HL-60/S4 treated with phorbol 12-myristate 13-acetate at 8.2 ng/mL for 4 days and 3 days (cell line): ENCODE measurements at regions not wholly inside any gene's neighbourhood (a gene's known extent, or its start where the extent isn't known, plus 50 kb on each side); places are given as distances from the start of the nearest gene placed in this dataset.

Source experiments
- in situ Hi-C: fragments of 300-500 bp; cut with MboI; formaldehyde crosslinking; loops from 2 replicates; pipeline ENCODE4 v1.15.0; 2022; ENCODE audit warnings: low sequenced_read_pairs

GRCh38 chr15:58294681-58295254, 137.0 kb upstream of the LIPC start:
- in situ Hi-C loops = no loop called here

DNA sequence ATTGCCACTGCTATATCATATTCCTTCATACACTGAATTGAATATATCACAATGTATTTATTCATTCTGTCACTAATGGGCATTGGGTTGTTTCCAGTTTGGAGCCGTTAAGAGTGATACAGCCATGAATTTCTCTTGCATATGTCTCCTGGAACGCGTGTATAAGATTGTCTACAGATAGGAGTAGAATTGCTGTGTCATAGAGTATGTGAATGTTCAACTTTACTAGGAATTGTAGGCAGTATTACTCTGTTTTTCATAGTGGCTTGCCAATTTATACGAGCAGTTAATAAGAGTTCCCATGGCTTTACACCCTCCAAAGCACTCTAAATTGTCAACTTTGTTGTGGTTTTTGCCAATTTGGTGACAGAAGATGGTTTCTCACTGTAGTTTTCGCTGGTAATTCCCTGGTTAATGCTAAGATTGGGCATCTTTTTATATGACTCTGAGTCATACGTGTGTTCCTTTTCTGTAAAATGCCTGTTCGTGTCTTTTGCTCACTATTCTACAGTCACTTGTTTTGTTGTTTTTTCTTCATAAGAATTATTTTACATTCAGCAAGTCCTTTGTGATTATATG, 136.1 kb upstream of the LIPC start:
- in situ Hi-C loops = no loop called here

DNA sequence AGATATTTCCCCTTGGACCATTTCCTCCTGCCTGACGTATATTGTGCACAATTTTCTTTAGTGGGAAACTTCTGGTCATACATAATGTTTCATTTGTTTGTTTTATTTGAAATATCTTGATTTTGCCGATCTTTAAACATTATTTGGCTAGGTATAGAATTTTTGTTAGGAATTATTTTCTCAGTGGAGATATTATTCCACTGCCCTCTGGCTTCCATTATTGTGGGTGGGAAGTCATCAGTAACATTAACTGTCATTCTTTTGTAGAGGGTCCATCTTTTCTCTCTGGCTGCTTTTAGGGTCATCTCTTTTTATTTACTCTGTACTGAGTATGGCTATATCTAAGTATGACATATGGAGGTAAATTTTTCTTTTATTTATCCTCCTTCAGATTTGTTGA, 135.5 kb upstream of the LIPC start:
- in situ Hi-C loops = no loop called here

DNA sequence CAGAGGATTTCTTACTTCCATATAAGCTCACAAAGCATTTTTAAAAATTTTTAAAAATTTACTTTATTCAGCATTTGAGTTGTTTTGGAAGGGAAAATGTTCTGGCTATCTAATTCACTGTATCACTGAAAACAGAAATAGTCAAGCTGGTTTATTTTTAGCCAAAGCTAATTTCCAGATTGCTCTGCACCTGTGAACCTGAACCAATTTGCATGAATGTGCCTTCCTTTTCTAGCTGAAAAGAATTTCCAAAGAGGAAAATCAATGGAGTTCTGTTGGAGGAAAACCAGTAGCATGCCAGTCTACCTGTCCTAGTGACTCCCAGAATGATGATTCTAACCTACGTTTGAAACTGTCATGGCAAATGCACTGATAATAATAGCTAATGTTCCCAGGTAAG, 134.2 kb upstream of the LIPC start:
- in situ Hi-C loops = no loop called here

GRCh38 chr15:58298879-58299850, 132.6 kb upstream of the LIPC start:
- in situ Hi-C loops = no loop called here

GRCh38 chr15:58302832-58303231, 129.0 kb upstream of the LIPC start:
- in situ Hi-C loops = no loop called here

GRCh38 chr15:58303236-58303635, 128.6 kb upstream of the LIPC start:
- in situ Hi-C loops = no loop called here

GRCh38 chr15:58306591-58307312, 125.0 kb upstream of the LIPC start:
- in situ Hi-C loops = no loop called here

GRCh38 chr15:58307313-58307961, 124.4 kb upstream of the LIPC start:
- in situ Hi-C loops = no loop called here

GRCh38 chr15:58308742-58309355, 122.9 kb upstream of the LIPC start:
- in situ Hi-C loops = no loop called here

- in situ Hi-C loops = no loop called here
Measured at GRCh38 chr15:58309963-58310928, 121.5 kb upstream of the LIPC start.

- in situ Hi-C loops = no loop called here
Measured at GRCh38 chr15:58311556-58311955, 120.2 kb upstream of the LIPC start.

- in situ Hi-C loops = no loop called here
Measured at GRCh38 chr15:58312031-58312430, 119.8 kb upstream of the LIPC start.

GRCh38 chr15:58313304-58313703, 118.5 kb upstream of the LIPC start:
- in situ Hi-C loops = no loop called here

DNA sequence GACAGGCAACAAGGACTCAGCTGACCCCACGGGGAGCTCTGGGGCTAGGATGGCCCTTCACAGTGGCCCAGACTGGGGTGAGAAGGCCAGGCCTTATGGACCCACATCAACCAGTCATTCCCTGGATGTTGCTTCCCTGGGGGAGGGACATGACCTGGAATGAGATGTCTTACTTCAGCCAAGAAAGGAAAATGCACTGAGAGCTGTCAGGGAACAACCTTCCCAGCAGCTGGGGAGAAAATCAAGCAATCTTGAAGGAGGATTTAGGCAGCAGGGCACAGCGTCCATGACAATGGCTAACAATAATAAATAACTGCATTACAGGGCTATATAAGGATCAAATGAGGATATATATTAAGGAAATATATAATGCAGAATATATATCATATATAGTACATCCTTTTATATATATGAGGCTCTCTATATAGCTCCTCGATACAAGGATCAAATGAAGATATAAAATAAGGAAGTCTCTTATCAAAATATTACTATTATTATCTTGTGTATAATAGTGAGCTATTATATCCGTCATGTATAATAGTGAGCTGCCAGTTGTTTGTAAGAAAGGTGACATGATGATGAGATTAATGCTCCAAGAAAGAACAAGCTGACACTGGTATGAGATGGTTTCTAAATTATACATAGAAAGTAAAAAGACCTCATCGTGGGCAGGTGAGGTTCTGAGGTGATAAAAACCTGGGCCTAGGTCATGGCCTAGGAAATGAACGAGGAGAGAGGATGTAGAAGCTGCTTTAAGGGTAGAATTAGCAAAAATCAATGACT, 117.8 kb upstream of the LIPC start:
- in situ Hi-C loops = no loop called here

GRCh38 chr15:58314593-58315216, 117.1 kb upstream of the LIPC start:
- in situ Hi-C loops = no loop called here

- in situ Hi-C loops = no loop called here
Measured at GRCh38 chr15:58318517-58318916, 113.3 kb upstream of the LIPC start.

- in situ Hi-C loops = no loop called here
Measured at GRCh38 chr15:58321034-58321433, 110.8 kb upstream of the LIPC start.
